ENCODE measurements at regions not wholly inside any gene's neighbourhood (a gene's known extent, or its start where the extent isn't known, plus 50 kb on each side); places are given as distances from the start of the nearest gene placed in this dataset.

GRCh38 chr13:56247692-56248091, 893.0 kb upstream of the PRR20A start:
- H3K9me3 ChIP-seq (ENCODE audit: control insufficient read depth, insufficient read depth, low read depth, low read length), result no peaks in the 10 kb centered on the region
- no peaks in the 10 kb centered on the region for H3K4me1 ChIP-seq (ENCODE audit: control insufficient read depth, insufficient read depth, low read length)
- H3K27ac ChIP-seq (ENCODE audit: extremely low read depth, low read depth, low read length), result no peak overlapping the region
- TF ChIP-seq, protein P1, sequence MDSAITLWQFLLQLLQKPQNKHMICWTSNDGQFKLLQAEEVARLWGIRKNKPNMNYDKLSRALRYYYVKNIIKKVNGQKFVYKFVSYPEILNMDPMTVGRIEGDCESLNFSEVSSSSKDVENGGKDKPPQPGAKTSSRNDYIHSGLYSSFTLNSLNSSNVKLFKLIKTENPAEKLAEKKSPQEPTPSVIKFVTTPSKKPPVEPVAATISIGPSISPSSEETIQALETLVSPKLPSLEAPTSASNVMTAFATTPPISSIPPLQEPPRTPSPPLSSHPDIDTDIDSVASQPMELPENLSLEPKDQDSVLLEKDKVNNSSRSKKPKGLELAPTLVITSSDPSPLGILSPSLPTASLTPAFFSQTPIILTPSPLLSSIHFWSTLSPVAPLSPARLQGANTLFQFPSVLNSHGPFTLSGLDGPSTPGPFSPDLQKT (IDR thresholded peaks at IDR 0.05; ENCODE audit: borderline replicate concordance, low read depth, low read length), result no peak
- TF ChIP-seq SCRT2 (tag by site-specific recombination; IDR thresholded peaks at IDR 0.05) (no peak), ZNF16 (tag by site-specific recombination; IDR thresholded peaks at IDR 0.05; ENCODE audit: low read depth) (no peak)
- TF ChIP-seq, protein P2, sequence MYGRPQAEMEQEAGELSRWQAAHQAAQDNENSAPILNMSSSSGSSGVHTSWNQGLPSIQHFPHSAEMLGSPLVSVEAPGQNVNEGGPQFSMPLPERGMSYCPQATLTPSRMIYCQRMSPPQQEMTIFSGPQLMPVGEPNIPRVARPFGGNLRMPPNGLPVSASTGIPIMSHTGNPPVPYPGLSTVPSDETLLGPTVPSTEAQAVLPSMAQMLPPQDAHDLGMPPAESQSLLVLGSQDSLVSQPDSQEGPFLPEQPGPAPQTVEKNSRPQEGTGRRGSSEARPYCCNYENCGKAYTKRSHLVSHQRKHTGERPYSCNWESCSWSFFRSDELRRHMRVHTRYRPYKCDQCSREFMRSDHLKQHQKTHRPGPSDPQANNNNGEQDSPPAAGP (tag by site-specific recombination; IDR thresholded peaks at IDR 0.05), result no peak
- POLR2A ChIA-PET, result no interaction called here
- CTCF ChIA-PET, result no interaction called here
- no peaks in the 10 kb centered on the region for H3K36me3 ChIP-seq (ENCODE audit: control insufficient read depth in 2 of 2, insufficient read depth in 1 of 2, low read length in 2 of 2)
- no peak overlapping the region for H3K4me3 ChIP-seq (ENCODE audit: low read depth, low read length)

GRCh38 chr13:56271686-56272085, 869.0 kb upstream of the PRR20A start:
- TF ChIP-seq ZNF488 (tag by site-specific recombination; IDR thresholded peaks at IDR 0.05), result no peak
- no peak for TF ChIP-seq HOXC10 (CRISPR knock-in tag; IDR thresholded peaks at IDR 0.05)
- no peak for TF ChIP-seq ZBTB26 (tag by site-specific recombination; optimal IDR thresholded peaks at IDR 0.05)
- no peak for TF ChIP-seq ZBTB7A (tag by site-specific recombination; IDR thresholded peaks at IDR 0.05; ENCODE audit: low read depth)
- TF ChIP-seq ZBTB17 (tag by site-specific recombination; IDR thresholded peaks at IDR 0.05), result no peak
- TF ChIP-seq, protein P3, sequence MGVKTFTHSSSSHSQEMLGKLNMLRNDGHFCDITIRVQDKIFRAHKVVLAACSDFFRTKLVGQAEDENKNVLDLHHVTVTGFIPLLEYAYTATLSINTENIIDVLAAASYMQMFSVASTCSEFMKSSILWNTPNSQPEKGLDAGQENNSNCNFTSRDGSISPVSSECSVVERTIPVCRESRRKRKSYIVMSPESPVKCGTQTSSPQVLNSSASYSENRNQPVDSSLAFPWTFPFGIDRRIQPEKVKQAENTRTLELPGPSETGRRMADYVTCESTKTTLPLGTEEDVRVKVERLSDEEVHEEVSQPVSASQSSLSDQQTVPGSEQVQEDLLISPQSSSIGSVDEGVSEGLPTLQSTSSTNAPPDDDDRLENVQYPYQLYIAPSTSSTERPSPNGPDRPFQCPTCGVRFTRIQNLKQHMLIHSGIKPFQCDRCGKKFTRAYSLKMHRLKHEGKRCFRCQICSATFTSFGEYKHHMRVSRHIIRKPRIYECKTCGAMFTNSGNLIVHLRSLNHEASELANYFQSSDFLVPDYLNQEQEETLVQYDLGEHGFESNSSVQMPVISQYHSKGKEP (tag by site-specific recombination; IDR thresholded peaks at IDR 0.05), result no peak
- H3K36me3 ChIP-seq (ENCODE audit: control insufficient read depth in 2 of 2, insufficient read depth in 1 of 2, low read length in 2 of 2), result no peaks in the 10 kb centered on the region
- no peak overlapping the region for H3K27ac ChIP-seq (ENCODE audit: extremely low read depth, low read depth, low read length)
- H3K4me3 ChIP-seq (ENCODE audit: low read depth, low read length), result no peak overlapping the region
- no peaks in the 10 kb centered on the region for H3K4me1 ChIP-seq (ENCODE audit: control insufficient read depth, insufficient read depth, low read length)
- POLR2A ChIA-PET, result no interaction called here
- CTCF ChIA-PET, result no interaction called here
- H3K9me3 ChIP-seq (ENCODE audit: control insufficient read depth, insufficient read depth, low read depth, low read length), result no peaks in the 10 kb centered on the region

DNA sequence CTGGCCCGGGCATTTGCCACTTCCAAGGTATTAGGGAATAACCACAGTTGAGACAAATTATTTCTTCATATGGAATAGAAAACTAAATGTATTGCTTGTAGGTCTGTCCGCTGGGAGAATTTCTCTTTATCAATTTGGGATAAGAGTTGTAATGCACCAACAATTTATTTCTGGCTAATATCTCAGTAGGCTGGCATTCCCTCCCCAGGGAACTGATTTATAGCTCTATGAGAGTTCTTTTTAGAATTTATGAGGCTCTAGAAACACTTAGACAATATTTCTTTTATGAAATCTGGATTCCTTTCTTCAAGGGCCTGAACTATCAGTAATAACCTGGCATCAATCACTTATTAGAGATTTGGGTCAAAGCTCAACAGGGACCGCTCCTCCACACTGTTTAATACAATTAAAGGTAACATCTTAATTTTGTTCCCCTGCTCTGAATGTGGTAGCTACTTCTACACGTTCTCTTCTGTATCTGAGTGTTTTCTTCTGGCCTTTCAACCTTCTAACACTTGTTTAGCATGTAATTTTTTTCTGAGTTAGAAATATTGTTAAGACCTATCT, 857.4 kb upstream of the PRR20A start:
- Histone ChIP-seq H3K4me1 (ENCODE audit: control insufficient read depth, insufficient read depth, low read length) (no peaks in the 10 kb centered on the region), H3K36me3 (ENCODE audit: control insufficient read depth in 2 of 2, insufficient read depth in 1 of 2, low read length in 2 of 2) (no peaks in the 10 kb centered on the region), H3K27ac (ENCODE audit: extremely low read depth, low read depth, low read length) (no peak overlapping the region), H3K4me3 (ENCODE audit: low read depth, low read length) (no peak overlapping the region), H3K9me3 (ENCODE audit: control insufficient read depth, insufficient read depth, low read depth, low read length) (no peaks in the 10 kb centered on the region)
- ChIA-PET POLR2A (no interaction called here), CTCF (no interaction called here)
- no peak for TF ChIP-seq ZFP3 (tag by site-specific recombination; IDR thresholded peaks at IDR 0.05; ENCODE audit: low read depth)
- no peak for TF ChIP-seq ZSCAN16 (tag by site-specific recombination; IDR thresholded peaks at IDR 0.05)
- TF ChIP-seq ZNF549 (tag by site-specific recombination; IDR thresholded peaks at IDR 0.05), result no peak
- TF ChIP-seq, protein P3 (tag by site-specific recombination; IDR thresholded peaks at IDR 0.05), result no peak
- TF ChIP-seq YY1 (tag by site-specific recombination; IDR thresholded peaks at IDR 0.05), result no peak
- TF ChIP-seq, protein P4, sequence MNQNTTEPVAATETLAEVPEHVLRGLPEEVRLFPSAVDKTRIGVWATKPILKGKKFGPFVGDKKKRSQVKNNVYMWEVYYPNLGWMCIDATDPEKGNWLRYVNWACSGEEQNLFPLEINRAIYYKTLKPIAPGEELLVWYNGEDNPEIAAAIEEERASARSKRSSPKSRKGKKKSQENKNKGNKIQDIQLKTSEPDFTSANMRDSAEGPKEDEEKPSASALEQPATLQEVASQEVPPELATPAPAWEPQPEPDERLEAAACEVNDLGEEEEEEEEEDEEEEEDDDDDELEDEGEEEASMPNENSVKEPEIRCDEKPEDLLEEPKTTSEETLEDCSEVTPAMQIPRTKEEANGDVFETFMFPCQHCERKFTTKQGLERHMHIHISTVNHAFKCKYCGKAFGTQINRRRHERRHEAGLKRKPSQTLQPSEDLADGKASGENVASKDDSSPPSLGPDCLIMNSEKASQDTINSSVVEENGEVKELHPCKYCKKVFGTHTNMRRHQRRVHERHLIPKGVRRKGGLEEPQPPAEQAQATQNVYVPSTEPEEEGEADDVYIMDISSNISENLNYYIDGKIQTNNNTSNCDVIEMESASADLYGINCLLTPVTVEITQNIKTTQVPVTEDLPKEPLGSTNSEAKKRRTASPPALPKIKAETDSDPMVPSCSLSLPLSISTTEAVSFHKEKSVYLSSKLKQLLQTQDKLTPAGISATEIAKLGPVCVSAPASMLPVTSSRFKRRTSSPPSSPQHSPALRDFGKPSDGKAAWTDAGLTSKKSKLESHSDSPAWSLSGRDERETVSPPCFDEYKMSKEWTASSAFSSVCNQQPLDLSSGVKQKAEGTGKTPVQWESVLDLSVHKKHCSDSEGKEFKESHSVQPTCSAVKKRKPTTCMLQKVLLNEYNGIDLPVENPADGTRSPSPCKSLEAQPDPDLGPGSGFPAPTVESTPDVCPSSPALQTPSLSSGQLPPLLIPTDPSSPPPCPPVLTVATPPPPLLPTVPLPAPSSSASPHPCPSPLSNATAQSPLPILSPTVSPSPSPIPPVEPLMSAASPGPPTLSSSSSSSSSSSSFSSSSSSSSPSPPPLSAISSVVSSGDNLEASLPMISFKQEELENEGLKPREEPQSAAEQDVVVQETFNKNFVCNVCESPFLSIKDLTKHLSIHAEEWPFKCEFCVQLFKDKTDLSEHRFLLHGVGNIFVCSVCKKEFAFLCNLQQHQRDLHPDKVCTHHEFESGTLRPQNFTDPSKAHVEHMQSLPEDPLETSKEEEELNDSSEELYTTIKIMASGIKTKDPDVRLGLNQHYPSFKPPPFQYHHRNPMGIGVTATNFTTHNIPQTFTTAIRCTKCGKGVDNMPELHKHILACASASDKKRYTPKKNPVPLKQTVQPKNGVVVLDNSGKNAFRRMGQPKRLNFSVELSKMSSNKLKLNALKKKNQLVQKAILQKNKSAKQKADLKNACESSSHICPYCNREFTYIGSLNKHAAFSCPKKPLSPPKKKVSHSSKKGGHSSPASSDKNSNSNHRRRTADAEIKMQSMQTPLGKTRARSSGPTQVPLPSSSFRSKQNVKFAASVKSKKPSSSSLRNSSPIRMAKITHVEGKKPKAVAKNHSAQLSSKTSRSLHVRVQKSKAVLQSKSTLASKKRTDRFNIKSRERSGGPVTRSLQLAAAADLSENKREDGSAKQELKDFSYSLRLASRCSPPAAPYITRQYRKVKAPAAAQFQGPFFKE (tag by site-specific recombination; IDR thresholded peaks at IDR 0.05; ENCODE audit: borderline replicate concordance), result no peak
- TF ChIP-seq ZBTB17 (tag by site-specific recombination; IDR thresholded peaks at IDR 0.05), result no peak
- TF ChIP-seq ZNF184 (tag by site-specific recombination; IDR thresholded peaks at IDR 0.05), result no peak
- TF ChIP-seq ZBTB8A (tag by site-specific recombination; IDR thresholded peaks at IDR 0.05), result no peak
